Parathyroid adenoma (tissue), 2 donors: ENCODE measurements at regions not wholly inside any gene's neighbourhood (a gene's known extent, or its start where the extent isn't known, plus 50 kb on each side); places are given as distances from the start of the nearest gene placed in this dataset.

Source experiments
- H2AFZ ChIP-seq: fragments of 300-600 bp; sonication (generic); one replicate; pipeline ENCODE4 v1.7.0; 2017; ENCODE audit warnings: antibody characterized with exemption, mild to moderate bottlenecking
- H3K27ac ChIP-seq: fragments of 300-600 bp; sonication (generic); one replicate; pipeline ENCODE4 v1.7.0; 2017
- H3K27me3 ChIP-seq: fragments of 300-600 bp; sonication (generic); one replicate; pipeline ENCODE4 v1.7.0; 2017; ENCODE audit warnings: low read length; ENCODE audit not compliant: control insufficient read depth, insufficient read depth
- H3K36me3 ChIP-seq: fragments of 300-600 bp; sonication (generic); one replicate; pipeline ENCODE4 v1.7.0; 2017; ENCODE audit warnings: low read length; ENCODE audit not compliant: control insufficient read depth, insufficient read depth
- H3K4me1 ChIP-seq: fragments of 300-600 bp; sonication (generic); one replicate; pipeline ENCODE4 v1.7.0; 2017; ENCODE audit warnings: control low read depth
- H3K4me2 ChIP-seq: fragments of 300-600 bp; sonication (generic); one replicate; pipeline ENCODE4 v1.7.0; 2017; ENCODE audit warnings: low read length
- H3K4me3 ChIP-seq: fragments of 300-600 bp; sonication (generic); one replicate; pipeline ENCODE4 v1.7.0; 2017; ENCODE audit warnings: low read depth, low read length
- H3K79me2 ChIP-seq: fragments of 300-600 bp; sonication (generic); one replicate; pipeline ENCODE4 v1.7.0; 2017; ENCODE audit warnings: control low read depth
- H3K9ac ChIP-seq: fragments of 300-600 bp; sonication (generic); one replicate; pipeline ENCODE4 v1.7.0; 2017; ENCODE audit warnings: mild to moderate bottlenecking
- H3K9me3 ChIP-seq: fragments of 300-600 bp; sonication (generic); one replicate; pipeline ENCODE4 v1.7.0; 2017; ENCODE audit warnings: low read length; ENCODE audit not compliant: control insufficient read depth
- TF ChIP-seq, protein P1 (sequence below): fragments of 300-600 bp; sonication (generic); IDR thresholded peaks from one replicate; pipeline ENCODE4 v1.7.0; 2017; ENCODE audit warnings: antibody characterized with exemption, mild to moderate bottlenecking
- donor health status: primary hyperparathyroidism.

DNA sequence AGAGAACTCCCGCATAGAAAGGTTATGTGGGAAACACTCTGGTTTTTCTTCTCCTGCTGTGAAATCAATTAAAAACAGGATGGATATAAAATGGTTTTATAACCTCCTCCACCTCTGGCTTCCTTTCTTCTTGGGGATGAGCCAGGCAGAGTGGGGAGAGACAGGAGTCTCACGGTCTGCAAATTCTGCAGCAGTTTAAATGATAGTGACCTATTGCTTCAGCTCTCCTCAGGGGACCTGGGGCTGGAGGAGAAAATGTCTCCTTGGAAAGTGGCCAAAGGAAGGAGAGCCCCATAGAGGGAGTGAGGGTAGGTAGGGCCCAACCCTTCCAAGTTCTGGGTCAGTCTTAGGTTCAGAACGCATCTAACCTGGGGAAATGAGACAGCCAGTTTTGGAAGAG lies 118.8 kb downstream of the MTX3 start:
- no peaks in the 10 kb centered on the region for H3K36me3 ChIP-seq
- H3K9ac ChIP-seq = no peak overlapping the region
- no peak overlapping the region for H3K27ac ChIP-seq
- no peak overlapping the region for H2AFZ ChIP-seq
- TF ChIP-seq, protein P1, sequence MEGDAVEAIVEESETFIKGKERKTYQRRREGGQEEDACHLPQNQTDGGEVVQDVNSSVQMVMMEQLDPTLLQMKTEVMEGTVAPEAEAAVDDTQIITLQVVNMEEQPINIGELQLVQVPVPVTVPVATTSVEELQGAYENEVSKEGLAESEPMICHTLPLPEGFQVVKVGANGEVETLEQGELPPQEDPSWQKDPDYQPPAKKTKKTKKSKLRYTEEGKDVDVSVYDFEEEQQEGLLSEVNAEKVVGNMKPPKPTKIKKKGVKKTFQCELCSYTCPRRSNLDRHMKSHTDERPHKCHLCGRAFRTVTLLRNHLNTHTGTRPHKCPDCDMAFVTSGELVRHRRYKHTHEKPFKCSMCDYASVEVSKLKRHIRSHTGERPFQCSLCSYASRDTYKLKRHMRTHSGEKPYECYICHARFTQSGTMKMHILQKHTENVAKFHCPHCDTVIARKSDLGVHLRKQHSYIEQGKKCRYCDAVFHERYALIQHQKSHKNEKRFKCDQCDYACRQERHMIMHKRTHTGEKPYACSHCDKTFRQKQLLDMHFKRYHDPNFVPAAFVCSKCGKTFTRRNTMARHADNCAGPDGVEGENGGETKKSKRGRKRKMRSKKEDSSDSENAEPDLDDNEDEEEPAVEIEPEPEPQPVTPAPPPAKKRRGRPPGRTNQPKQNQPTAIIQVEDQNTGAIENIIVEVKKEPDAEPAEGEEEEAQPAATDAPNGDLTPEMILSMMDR = no peak
- no peaks in the 10 kb centered on the region for H3K79me2 ChIP-seq
- no peaks in the 10 kb centered on the region for H3K27me3 ChIP-seq
- peaks cover 3% of the 10 kb centered on the region for H3K4me1 ChIP-seq
- H3K9me3 ChIP-seq = no peaks in the 10 kb centered on the region
- no peak overlapping the region for H3K4me3 ChIP-seq
- no peak overlapping the region for H3K4me2 ChIP-seq

DNA sequence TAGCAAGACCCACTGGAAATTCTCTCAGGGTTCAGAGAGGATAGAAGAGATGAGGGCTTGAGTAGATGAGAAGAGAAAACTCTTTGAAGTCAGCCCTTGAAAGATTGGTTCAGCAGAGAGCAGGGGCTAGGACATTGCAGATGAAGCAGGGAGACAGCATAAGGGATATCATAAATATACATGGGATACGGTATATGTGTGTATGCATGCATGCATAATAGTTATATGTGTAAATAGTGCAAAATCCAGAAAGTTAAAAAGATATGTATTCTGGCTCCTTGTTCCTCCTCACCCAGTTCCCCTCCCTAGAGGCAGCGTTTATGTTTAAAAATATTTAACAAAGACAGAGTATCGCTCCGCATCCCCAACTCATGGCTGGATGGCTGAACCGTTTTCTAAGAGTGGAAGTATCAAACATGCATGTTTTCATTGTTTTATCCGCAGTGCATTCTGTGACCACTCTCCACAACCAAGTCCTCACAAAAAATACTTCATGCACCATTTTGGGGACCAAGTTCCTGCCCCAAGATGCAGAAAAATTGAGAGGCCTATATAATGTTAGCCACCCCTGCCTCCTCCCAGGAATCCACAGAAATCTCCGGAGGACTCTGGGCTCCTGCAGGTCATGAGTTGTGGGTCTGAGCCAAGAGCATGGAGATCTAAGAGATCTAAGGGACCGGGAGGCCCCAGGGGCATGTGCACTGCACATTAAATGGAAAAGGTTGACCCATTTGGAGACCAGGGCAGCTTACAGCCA lies 119.5 kb downstream of the MTX3 start:
- Histone ChIP-seq H3K9ac (no peak overlapping the region), H3K4me3 (no peak overlapping the region), H3K9me3 (no peaks in the 10 kb centered on the region), H3K27me3 (no peaks in the 10 kb centered on the region), H3K4me2 (no peak overlapping the region), H2AFZ (no peak overlapping the region), H3K4me1 (peaks cover 3% of the 10 kb centered on the region), H3K27ac (no peak overlapping the region), H3K79me2 (no peaks in the 10 kb centered on the region), H3K36me3 (no peaks in the 10 kb centered on the region)
- TF ChIP-seq, protein P1 = no peak

DNA sequence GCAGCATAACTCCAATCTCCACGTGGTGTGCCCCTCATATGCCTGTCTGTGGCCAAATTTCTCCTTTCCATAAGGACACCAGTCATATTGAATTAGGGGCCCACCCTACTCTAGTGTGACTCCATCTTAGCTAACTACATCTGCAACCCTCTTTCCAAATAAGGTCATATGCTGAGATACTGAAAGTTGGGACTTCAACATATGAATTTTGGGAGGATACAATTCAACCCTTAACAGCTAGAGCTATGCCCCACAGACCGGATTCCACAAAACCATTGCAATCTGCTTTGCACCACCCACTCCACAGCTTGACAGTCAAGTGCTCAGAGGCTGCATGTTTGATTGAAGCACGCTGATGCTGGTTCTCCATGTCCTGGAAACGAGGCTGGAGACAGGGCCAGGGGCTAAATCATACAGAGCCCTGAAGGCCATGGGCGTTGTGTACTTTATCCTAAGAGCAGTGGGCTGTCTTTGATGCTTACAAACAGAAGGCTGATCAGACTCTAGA lies 122.8 kb downstream of the MTX3 start:
- H3K4me3 ChIP-seq = no peak overlapping the region
- H3K9ac ChIP-seq = no peak overlapping the region
- no peaks in the 10 kb centered on the region for H3K36me3 ChIP-seq
- no peaks in the 10 kb centered on the region for H3K79me2 ChIP-seq
- H3K4me1 ChIP-seq = no peaks in the 10 kb centered on the region
- no peak overlapping the region for H3K27ac ChIP-seq
- no peak overlapping the region for H2AFZ ChIP-seq
- TF ChIP-seq, protein P1 = no peak
- no peak overlapping the region for H3K4me2 ChIP-seq
- H3K27me3 ChIP-seq = no peaks in the 10 kb centered on the region
- no peaks in the 10 kb centered on the region for H3K9me3 ChIP-seq

DNA sequence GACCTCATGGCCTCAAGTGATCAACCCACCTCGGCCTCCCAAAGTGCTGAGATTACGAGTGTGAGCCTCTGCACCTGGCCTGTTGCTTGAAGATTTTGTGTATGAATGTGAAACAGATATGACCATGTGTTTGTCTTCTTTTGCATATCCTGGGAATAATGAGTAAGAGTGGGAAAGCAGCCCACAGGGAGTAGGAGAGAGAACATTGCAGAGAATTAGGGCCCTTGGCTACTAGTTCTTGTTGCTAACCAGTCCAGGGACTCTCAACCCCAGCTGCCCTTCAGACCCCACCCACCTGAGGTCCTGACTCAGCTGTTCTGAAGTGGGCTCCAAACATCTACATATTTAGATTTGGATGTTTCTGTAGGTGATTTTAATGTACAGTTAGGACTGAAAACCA lies 125.5 kb downstream of the MTX3 start:
- TF ChIP-seq, protein P1 = no peak
- Histone ChIP-seq H3K79me2 (no peaks in the 10 kb centered on the region), H3K4me2 (no peak overlapping the region), H2AFZ (no peak overlapping the region), H3K27me3 (no peaks in the 10 kb centered on the region), H3K9me3 (no peaks in the 10 kb centered on the region), H3K9ac (no peak overlapping the region), H3K36me3 (no peaks in the 10 kb centered on the region), H3K27ac (no peak overlapping the region), H3K4me3 (no peak overlapping the region), H3K4me1 (no peaks in the 10 kb centered on the region)

DNA sequence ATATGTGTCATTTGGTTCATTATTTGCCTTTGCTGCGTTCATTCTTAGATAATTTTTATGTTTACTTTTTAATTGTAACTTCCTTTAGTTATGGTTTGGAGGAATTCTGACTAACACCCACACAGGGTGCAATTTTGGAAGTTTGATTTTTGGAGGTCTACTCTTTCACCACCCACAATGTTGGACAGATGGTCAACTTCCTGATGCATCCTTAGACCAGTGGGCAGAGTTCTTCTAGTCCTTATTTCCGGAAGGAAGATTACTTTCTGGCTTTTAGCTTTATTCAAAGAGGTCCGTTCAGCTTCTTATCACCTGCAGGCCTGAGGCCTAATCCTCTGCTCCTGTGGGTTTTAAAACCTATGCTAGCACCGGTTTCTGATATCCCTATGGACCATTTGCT lies 126.7 kb downstream of the MTX3 start:
- no peak overlapping the region for H3K4me2 ChIP-seq
- H3K9ac ChIP-seq = no peak overlapping the region
- no peaks in the 10 kb centered on the region for H3K27me3 ChIP-seq
- TF ChIP-seq, protein P1 = no peak
- H3K4me3 ChIP-seq = no peak overlapping the region
- H3K27ac ChIP-seq = no peak overlapping the region
- no peaks in the 10 kb centered on the region for H3K79me2 ChIP-seq
- H3K4me1 ChIP-seq = no peaks in the 10 kb centered on the region
- no peak overlapping the region for H2AFZ ChIP-seq
- H3K36me3 ChIP-seq = no peaks in the 10 kb centered on the region
- no peaks in the 10 kb centered on the region for H3K9me3 ChIP-seq
